ENCODE measurements at regions not wholly inside any gene's neighbourhood (a gene's known extent, or its start where the extent isn't known, plus 50 kb on each side); places are given as distances from the start of the nearest gene placed in this dataset.

- in situ Hi-C loops (cut with HindIII; ENCODE audit: low pct_ligation_motif_present, low pct_unique_long_range_greater_than_20kb, low sequenced_read_pairs), result no loop called here
- no peak for DNase-seq
Observed at GRCh38 chr10:90635111-90635765, 222.6 kb downstream of the HTR7 start.

GRCh38 chr10:90640756-90641155, 217.1 kb downstream of the HTR7 start:
- no peak for DNase-seq
- in situ Hi-C loops (cut with HindIII; ENCODE audit: low pct_ligation_motif_present, low pct_unique_long_range_greater_than_20kb, low sequenced_read_pairs), result no loop called here

- in situ Hi-C loops (cut with HindIII; ENCODE audit: low pct_ligation_motif_present, low pct_unique_long_range_greater_than_20kb, low sequenced_read_pairs), result no loop called here
- DNase-seq, result no peak
Observed at GRCh38 chr10:90641731-90642130, 216.1 kb downstream of the HTR7 start.

GRCh38 chr10:90642136-90642535, 215.7 kb downstream of the HTR7 start:
- in situ Hi-C loops (cut with HindIII; ENCODE audit: low pct_ligation_motif_present, low pct_unique_long_range_greater_than_20kb, low sequenced_read_pairs), result no loop called here
- DNase-seq, result no peak

GRCh38 chr10:90642650-90643049, 215.2 kb downstream of the HTR7 start:
- in situ Hi-C loops (cut with HindIII; ENCODE audit: low pct_ligation_motif_present, low pct_unique_long_range_greater_than_20kb, low sequenced_read_pairs), result no loop called here

GRCh38 chr10:90644165-90644564, 213.7 kb downstream of the HTR7 start:
- in situ Hi-C loops (cut with HindIII; ENCODE audit: low pct_ligation_motif_present, low pct_unique_long_range_greater_than_20kb, low sequenced_read_pairs), result no loop called here
- DNase-seq, result no peak

More at GRCh38 chr10:90642650-90643049, 215.2 kb downstream of the HTR7 start:
- no peak for DNase-seq

- DNase-seq, result no peak
- in situ Hi-C loops (cut with HindIII; ENCODE audit: low pct_ligation_motif_present, low pct_unique_long_range_greater_than_20kb, low sequenced_read_pairs), result no loop called here
Observed at GRCh38 chr10:90650858-90651257, 207.0 kb downstream of the HTR7 start.

GRCh38 chr10:90652519-90652918, 205.3 kb downstream of the HTR7 start:
- in situ Hi-C loops (cut with HindIII; ENCODE audit: low pct_ligation_motif_present, low pct_unique_long_range_greater_than_20kb, low sequenced_read_pairs), result no loop called here

GRCh38 chr10:90658791-90659190, 199.0 kb downstream of the HTR7 start:
- peak; percentile 9 for DNase-seq

More at GRCh38 chr10:90652519-90652918, 205.3 kb downstream of the HTR7 start:
- peak; percentile 19 for DNase-seq

GRCh38 chr10:90665905-90666662, 191.8 kb downstream of the HTR7 start:
- DNase-seq, result no peak
- in situ Hi-C loops (cut with HindIII; ENCODE audit: low pct_ligation_motif_present, low pct_unique_long_range_greater_than_20kb, low sequenced_read_pairs), result no loop called here

More at GRCh38 chr10:90658791-90659190, 199.0 kb downstream of the HTR7 start:
- in situ Hi-C loops (cut with HindIII; ENCODE audit: low pct_ligation_motif_present, low pct_unique_long_range_greater_than_20kb, low sequenced_read_pairs), result no loop called here

GRCh38 chr10:90674461-90674860, 183.4 kb downstream of the HTR7 start:
- in situ Hi-C loops (cut with HindIII; ENCODE audit: low pct_ligation_motif_present, low pct_unique_long_range_greater_than_20kb, low sequenced_read_pairs), result no loop called here
- no peak for DNase-seq

GRCh38 chr10:90674928-90675327, 182.9 kb downstream of the HTR7 start:
- DNase-seq, result no peak
- in situ Hi-C loops (cut with HindIII; ENCODE audit: low pct_ligation_motif_present, low pct_unique_long_range_greater_than_20kb, low sequenced_read_pairs), result no loop called here

GRCh38 chr10:90675621-90676020, 182.2 kb downstream of the HTR7 start:
- DNase-seq, result no peak
- in situ Hi-C loops (cut with HindIII; ENCODE audit: low pct_ligation_motif_present, low pct_unique_long_range_greater_than_20kb, low sequenced_read_pairs), result no loop called here
